Loucy (cell line): ENCODE measurements at regions not wholly inside any gene's neighbourhood (a gene's known extent, or its start where the extent isn't known, plus 50 kb on each side); places are given as distances from the start of the nearest gene placed in this dataset.

ENCODE experiments used
- H2AFZ ChIP-seq: fragments of 200-600 bp; sonication (generic); 2 replicates; pipeline ENCODE4 v1.6.0; 2016; ENCODE audit warnings: antibody characterized with exemption, mild to moderate bottlenecking, low read length, moderate library complexity
- H3F3A ChIP-seq: fragments of 200-600 bp; 2 replicates; pipeline ENCODE4 v1.6.0; 2016; ENCODE audit warnings: antibody characterized with exemption, low read depth, mild to moderate bottlenecking
- H3K27me3 ChIP-seq: fragments of 200-600 bp; sonication (generic); 2 replicates; pipeline ENCODE4 v1.6.1; 2014; ENCODE audit warnings: low read length, mild to moderate bottlenecking; ENCODE audit not compliant: insufficient read depth, poor library complexity, severe bottlenecking
- H3K36me3 ChIP-seq: fragments of 200-600 bp; sonication (generic); 2 replicates; pipeline ENCODE4 v1.6.1; 2016; ENCODE audit warnings: low read length; ENCODE audit not compliant: insufficient read depth
- H3K4me1 ChIP-seq: fragments of 200-600 bp; sonication (generic); 2 replicates; pipeline ENCODE4 v1.5.1; 2014; ENCODE audit warnings: low read length, mild to moderate bottlenecking; ENCODE audit not compliant: insufficient read depth, poor library complexity, severe bottlenecking
- H3K4me2 ChIP-seq: fragments of 200-600 bp; sonication (generic); 2 replicates; pipeline ENCODE4 v1.6.0; 2014; ENCODE audit warnings: antibody characterized with exemption, low read length, low read depth, mild to moderate bottlenecking; ENCODE audit not compliant: poor library complexity, severe bottlenecking
- H3K4me3 ChIP-seq: fragments of 200-600 bp; sonication (generic); 2 replicates; pipeline ENCODE4 v1.5.1; 2014; ENCODE audit warnings: low read length, mild to moderate bottlenecking, mixed read lengths; ENCODE audit not compliant: poor library complexity, severe bottlenecking
- H3K79me2 ChIP-seq: fragments of 200-600 bp; sonication (generic); 2 replicates; pipeline ENCODE4 v1.6.1; 2014; ENCODE audit warnings: low read length; ENCODE audit not compliant: insufficient read depth
- H3K9ac ChIP-seq: fragments of 200-600 bp; sonication (generic); 2 replicates; pipeline ENCODE4 v1.6.0; 2014; ENCODE audit warnings: mild to moderate bottlenecking, low read depth, low read length, moderate library complexity; ENCODE audit not compliant: poor library complexity, severe bottlenecking
- H3K9me2 ChIP-seq: fragments of 200-600 bp; sonication (generic); replicated peaks from 2 replicates; pipeline ENCODE4 v1.6.1; 2016; ENCODE audit warnings: low read depth, low read length, mixed read lengths
- H3K9me3 ChIP-seq: fragments of 200-600 bp; sonication (generic); 2 replicates; pipeline ENCODE4 v1.6.1; 2014; ENCODE audit warnings: mild to moderate bottlenecking, antibody characterized with exemption, low read length, low read depth; ENCODE audit not compliant: insufficient read depth
- H4K20me1 ChIP-seq: fragments of 200-600 bp; sonication (generic); 2 replicates; pipeline ENCODE4 v1.6.0; 2014; ENCODE audit warnings: antibody characterized with exemption, low read length, mild to moderate bottlenecking; ENCODE audit not compliant: insufficient read depth, poor library complexity, severe bottlenecking
- EZH2phosphoT487 ChIP-seq: fragments of 200-600 bp; IDR thresholded peaks from 2 replicates; pipeline ENCODE4 v1.6.1; 2018; ENCODE audit warnings: antibody characterized with exemption, mild to moderate bottlenecking, moderate library complexity, borderline replicate concordance
- TF ChIP-seq, protein P1 (sequence below): fragments of 200-600 bp; sonication (generic); conservative IDR thresholded peaks from 2 replicates; pipeline ENCODE4 v1.5.1; 2014; ENCODE audit warnings: mild to moderate bottlenecking, antibody characterized with exemption, low read length

DNA sequence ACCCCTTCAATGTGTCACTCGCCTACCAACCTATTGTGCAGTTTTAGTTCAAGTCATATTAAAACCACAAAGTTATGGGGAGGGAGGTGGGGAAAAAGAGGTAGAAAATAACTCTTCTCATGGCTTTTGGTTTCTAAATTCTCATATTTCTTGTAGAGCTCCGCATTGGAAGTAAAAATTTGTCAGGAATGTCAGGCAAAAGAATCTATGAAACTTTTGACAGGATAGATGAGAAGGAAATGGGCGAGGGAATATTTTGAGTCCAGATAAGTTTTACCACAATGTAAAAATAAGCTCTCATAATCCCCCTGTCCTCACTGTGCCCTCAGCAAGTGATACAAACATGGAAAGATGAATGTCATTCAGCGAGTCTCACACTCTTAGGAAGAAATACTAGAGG is 270.4 kb downstream of the DLEU7 start:
- H4K20me1 ChIP-seq = no peaks in the 10 kb centered on the region
- H3K79me2 ChIP-seq = peaks cover 5% of the 10 kb centered on the region; the same call in 1 of the 2 replicates
- H3K9ac ChIP-seq = no peak overlapping the region
- TF ChIP-seq, protein P1, sequence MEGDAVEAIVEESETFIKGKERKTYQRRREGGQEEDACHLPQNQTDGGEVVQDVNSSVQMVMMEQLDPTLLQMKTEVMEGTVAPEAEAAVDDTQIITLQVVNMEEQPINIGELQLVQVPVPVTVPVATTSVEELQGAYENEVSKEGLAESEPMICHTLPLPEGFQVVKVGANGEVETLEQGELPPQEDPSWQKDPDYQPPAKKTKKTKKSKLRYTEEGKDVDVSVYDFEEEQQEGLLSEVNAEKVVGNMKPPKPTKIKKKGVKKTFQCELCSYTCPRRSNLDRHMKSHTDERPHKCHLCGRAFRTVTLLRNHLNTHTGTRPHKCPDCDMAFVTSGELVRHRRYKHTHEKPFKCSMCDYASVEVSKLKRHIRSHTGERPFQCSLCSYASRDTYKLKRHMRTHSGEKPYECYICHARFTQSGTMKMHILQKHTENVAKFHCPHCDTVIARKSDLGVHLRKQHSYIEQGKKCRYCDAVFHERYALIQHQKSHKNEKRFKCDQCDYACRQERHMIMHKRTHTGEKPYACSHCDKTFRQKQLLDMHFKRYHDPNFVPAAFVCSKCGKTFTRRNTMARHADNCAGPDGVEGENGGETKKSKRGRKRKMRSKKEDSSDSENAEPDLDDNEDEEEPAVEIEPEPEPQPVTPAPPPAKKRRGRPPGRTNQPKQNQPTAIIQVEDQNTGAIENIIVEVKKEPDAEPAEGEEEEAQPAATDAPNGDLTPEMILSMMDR = no peak
- TF ChIP-seq EZH2phosphoT487 = no peak
- H3K9me3 ChIP-seq = no peaks in the 10 kb centered on the region
- H3K4me1 ChIP-seq = peaks cover 16% of the 10 kb centered on the region
- no peak overlapping the region for H3K4me3 ChIP-seq
- no peak overlapping the region for H3K4me2 ChIP-seq
- H3K9me2 ChIP-seq = no peaks in the 10 kb centered on the region
- no peaks in the 10 kb centered on the region for H3F3A ChIP-seq
- H3K27me3 ChIP-seq = no peaks in the 10 kb centered on the region
- peaks cover 7% of the 10 kb centered on the region; the same call in 1 of the 2 replicates for H3K36me3 ChIP-seq
- H2AFZ ChIP-seq = no peak overlapping the region

DNA sequence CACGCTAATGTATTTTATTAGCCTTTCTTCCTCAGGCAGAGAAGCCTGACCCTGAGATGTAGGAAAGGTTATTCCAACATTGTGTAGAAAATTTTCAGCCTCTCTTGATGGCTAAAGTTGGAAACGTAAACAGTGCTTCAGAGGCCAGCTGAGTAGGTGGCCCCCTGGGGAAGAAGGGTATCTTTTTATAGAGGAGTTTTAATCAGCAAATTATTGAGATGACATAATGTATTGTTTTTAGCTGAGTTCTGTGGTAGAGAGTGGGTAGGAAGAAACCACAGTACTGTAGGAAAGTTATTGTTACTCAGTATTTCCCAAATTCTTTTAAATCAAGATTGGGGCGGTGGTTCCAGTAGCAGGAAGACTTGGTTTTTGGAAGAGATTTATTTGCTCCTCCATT is 268.8 kb downstream of the DLEU7 start:
- H3K9me2 ChIP-seq = no peaks in the 10 kb centered on the region
- peaks cover 4% of the 10 kb centered on the region; the same call in 1 of the 2 replicates for H3K36me3 ChIP-seq
- H3K4me1 ChIP-seq = peaks cover 16% of the 10 kb centered on the region
- H3K9me3 ChIP-seq = no peaks in the 10 kb centered on the region
- no peak overlapping the region for H3K4me2 ChIP-seq
- no peaks in the 10 kb centered on the region for H4K20me1 ChIP-seq
- H3F3A ChIP-seq = no peaks in the 10 kb centered on the region
- TF ChIP-seq EZH2phosphoT487 = no peak
- TF ChIP-seq, protein P1 = no peak
- no peak overlapping the region for H3K9ac ChIP-seq
- H2AFZ ChIP-seq = no peak overlapping the region
- no peaks in the 10 kb centered on the region for H3K27me3 ChIP-seq
- H3K4me3 ChIP-seq = no peak overlapping the region
- H3K79me2 ChIP-seq = peaks cover 5% of the 10 kb centered on the region; the same call in 1 of the 2 replicates

DNA sequence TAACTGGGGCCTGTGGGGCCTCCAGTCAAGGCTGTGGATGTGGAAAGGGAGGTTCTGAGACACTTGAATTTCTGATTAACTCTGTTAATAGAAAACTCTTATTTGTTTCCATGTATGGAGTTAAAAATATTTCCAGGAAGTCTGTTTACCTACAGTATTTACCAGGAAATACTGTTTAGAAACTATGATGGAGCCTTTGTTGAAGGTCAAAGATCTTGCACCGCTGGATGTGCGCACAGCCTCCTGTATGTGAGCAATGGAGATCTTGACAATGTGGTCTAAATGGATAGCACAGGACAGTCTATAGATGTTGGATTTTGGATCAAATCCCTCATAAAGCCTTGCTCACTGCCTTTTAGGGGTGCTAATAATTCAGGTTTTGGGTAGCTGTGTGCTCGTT is 268.4 kb downstream of the DLEU7 start:
- peaks cover 16% of the 10 kb centered on the region for H3K4me1 ChIP-seq
- no peak overlapping the region for H3K4me2 ChIP-seq
- H4K20me1 ChIP-seq = no peaks in the 10 kb centered on the region
- no peaks in the 10 kb centered on the region; the same call in 1 of the 2 replicates for H3K36me3 ChIP-seq
- no peak overlapping the region for H3K9ac ChIP-seq
- no peaks in the 10 kb centered on the region for H3K27me3 ChIP-seq
- no peaks in the 10 kb centered on the region for H3K9me2 ChIP-seq
- no peaks in the 10 kb centered on the region for H3F3A ChIP-seq
- H3K9me3 ChIP-seq = no peaks in the 10 kb centered on the region
- peaks cover 5% of the 10 kb centered on the region; the same call in 1 of the 2 replicates for H3K79me2 ChIP-seq
- TF ChIP-seq EZH2phosphoT487 = no peak
- TF ChIP-seq, protein P1 = no peak
- H2AFZ ChIP-seq = no peak overlapping the region
- H3K4me3 ChIP-seq = no peak overlapping the region
